ENCODE measurements at regions not wholly inside any gene's neighbourhood (a gene's known extent, or its start where the extent isn't known, plus 50 kb on each side); places are given as distances from the start of the nearest gene placed in this dataset.

- Mint-ChIP-seq H3K9me3 (ENCODE audit: low read depth) (peaks cover 7% of the 10 kb centered on the region), H3K36me3 (ENCODE audit: low read depth) (no peaks in the 10 kb centered on the region), H3K27ac (ENCODE audit: unreplicated experiment) (no peak overlapping the region), H3K4me3 (ENCODE audit: unreplicated experiment) (no peak overlapping the region), H3K27me3 (ENCODE audit: low read depth) (peaks cover 9% of the 10 kb centered on the region), H3K4me1 (ENCODE audit: low read depth) (no peaks in the 10 kb centered on the region)
- DNase-seq (ENCODE audit: low spot score) = no peak
- TF ChIP-seq, protein P1, sequence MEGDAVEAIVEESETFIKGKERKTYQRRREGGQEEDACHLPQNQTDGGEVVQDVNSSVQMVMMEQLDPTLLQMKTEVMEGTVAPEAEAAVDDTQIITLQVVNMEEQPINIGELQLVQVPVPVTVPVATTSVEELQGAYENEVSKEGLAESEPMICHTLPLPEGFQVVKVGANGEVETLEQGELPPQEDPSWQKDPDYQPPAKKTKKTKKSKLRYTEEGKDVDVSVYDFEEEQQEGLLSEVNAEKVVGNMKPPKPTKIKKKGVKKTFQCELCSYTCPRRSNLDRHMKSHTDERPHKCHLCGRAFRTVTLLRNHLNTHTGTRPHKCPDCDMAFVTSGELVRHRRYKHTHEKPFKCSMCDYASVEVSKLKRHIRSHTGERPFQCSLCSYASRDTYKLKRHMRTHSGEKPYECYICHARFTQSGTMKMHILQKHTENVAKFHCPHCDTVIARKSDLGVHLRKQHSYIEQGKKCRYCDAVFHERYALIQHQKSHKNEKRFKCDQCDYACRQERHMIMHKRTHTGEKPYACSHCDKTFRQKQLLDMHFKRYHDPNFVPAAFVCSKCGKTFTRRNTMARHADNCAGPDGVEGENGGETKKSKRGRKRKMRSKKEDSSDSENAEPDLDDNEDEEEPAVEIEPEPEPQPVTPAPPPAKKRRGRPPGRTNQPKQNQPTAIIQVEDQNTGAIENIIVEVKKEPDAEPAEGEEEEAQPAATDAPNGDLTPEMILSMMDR (IDR thresholded peaks at IDR 0.05) = no peak
These were observed 608.2 kb upstream of the NETO1 start for GRCh38 chr18:73476031-73476430.

DNA sequence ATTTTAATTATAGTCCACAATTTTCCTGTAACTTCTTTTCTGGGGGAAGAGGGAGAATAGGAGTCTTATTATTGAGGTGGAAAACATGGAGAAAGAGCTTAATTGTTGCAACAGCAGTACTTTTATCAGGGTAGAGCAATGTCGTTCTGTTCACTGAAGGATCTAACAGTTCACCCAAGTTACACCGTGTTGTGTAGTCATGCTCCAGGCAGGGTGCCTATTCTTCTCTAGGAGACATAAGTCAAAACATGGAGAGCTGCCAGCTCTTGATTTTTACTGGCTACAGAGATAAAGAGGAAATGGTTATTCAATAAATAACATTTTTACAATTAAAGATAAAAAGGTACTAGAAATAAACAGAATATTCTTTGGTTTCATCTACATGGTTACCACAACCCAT is 594.3 kb upstream of the NETO1 start:
- no peaks in the 10 kb centered on the region for H3K36me3 Mint-ChIP-seq (ENCODE audit: low read depth)
- no peak overlapping the region for H3K27ac Mint-ChIP-seq (ENCODE audit: unreplicated experiment)
- peaks cover 3% of the 10 kb centered on the region for H3K9me3 Mint-ChIP-seq (ENCODE audit: low read depth)
- no peak overlapping the region for H3K4me3 Mint-ChIP-seq (ENCODE audit: unreplicated experiment)
- no peaks in the 10 kb centered on the region for H3K4me1 Mint-ChIP-seq (ENCODE audit: low read depth)
- TF ChIP-seq, protein P1 (IDR thresholded peaks at IDR 0.05) = no peak
- H3K27me3 Mint-ChIP-seq (ENCODE audit: low read depth) = no peaks in the 10 kb centered on the region
- no peak for DNase-seq (ENCODE audit: low spot score)

- no peak for DNase-seq (ENCODE audit: low spot score)
- Mint-ChIP-seq H3K4me1 (ENCODE audit: low read depth) (no peaks in the 10 kb centered on the region), H3K27me3 (ENCODE audit: low read depth) (no peaks in the 10 kb centered on the region), H3K27ac (ENCODE audit: unreplicated experiment) (no peak overlapping the region), H3K36me3 (ENCODE audit: low read depth) (no peaks in the 10 kb centered on the region), H3K9me3 (ENCODE audit: low read depth) (peaks cover 3% of the 10 kb centered on the region), H3K4me3 (ENCODE audit: unreplicated experiment) (no peak overlapping the region)
- TF ChIP-seq, protein P1 (IDR thresholded peaks at IDR 0.05) = no peak
These were observed 593.9 kb upstream of the NETO1 start for GRCh38 chr18:73461780-73462059.

- no peaks in the 10 kb centered on the region for H3K36me3 Mint-ChIP-seq (ENCODE audit: low read depth)
- peaks cover 3% of the 10 kb centered on the region for H3K9me3 Mint-ChIP-seq (ENCODE audit: low read depth)
- no peak overlapping the region for H3K4me3 Mint-ChIP-seq (ENCODE audit: unreplicated experiment)
These were observed 593.4 kb upstream of the NETO1 start for GRCh38 chr18:73461038-73461779.

DNA sequence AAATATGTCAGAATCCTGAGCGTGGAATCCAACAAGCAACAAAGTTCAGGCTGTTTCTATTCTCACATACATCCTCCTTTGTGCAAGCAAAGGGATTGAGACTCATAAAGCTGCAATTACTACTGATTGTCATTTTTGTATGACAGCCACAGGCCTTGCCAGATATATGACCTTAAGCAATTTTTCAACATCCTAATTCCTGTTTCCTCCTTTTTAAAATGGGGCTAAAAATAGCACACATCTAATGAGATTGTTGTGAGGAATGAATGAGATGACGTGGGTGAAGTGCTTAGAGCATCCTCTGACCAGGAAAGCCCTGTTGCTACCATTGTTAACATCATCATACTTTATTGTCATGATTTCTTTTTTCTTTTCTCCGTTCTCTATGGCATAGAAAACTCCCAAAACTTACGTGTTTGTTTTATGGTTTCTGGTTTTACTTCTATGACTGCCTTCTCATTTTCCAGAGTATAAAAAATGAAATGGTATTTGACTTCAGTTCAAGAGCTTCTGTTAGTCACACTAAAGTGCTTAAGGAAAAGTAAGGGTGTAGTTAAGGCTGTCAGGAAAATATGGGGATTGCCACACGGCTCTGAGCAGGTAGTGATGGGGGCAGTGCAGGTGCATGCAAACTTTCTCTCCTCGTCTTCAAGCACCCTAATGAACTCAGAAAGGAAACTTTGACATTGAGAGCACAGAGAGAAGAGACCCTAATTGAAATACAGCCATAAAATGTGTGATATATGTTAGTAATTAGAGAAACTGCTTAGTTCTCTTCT is 590.6 kb upstream of the NETO1 start:
- H3K27ac Mint-ChIP-seq (ENCODE audit: unreplicated experiment) = no peak overlapping the region
- no peaks in the 10 kb centered on the region for H3K36me3 Mint-ChIP-seq (ENCODE audit: low read depth)
- no peak for DNase-seq (ENCODE audit: low spot score)
- H3K4me1 Mint-ChIP-seq (ENCODE audit: low read depth) = no peaks in the 10 kb centered on the region
- H3K9me3 Mint-ChIP-seq (ENCODE audit: low read depth) = no peaks in the 10 kb centered on the region
- no peaks in the 10 kb centered on the region for H3K27me3 Mint-ChIP-seq (ENCODE audit: low read depth)
- TF ChIP-seq, protein P1 (IDR thresholded peaks at IDR 0.05) = no peak
- no peak overlapping the region for H3K4me3 Mint-ChIP-seq (ENCODE audit: unreplicated experiment)

More at GRCh38 chr18:73461038-73461779, 593.4 kb upstream of the NETO1 start:
- H3K27me3 Mint-ChIP-seq (ENCODE audit: low read depth) = no peaks in the 10 kb centered on the region
- no peaks in the 10 kb centered on the region for H3K4me1 Mint-ChIP-seq (ENCODE audit: low read depth)
- H3K27ac Mint-ChIP-seq (ENCODE audit: unreplicated experiment) = no peak overlapping the region
- DNase-seq (ENCODE audit: low spot score) = no peak
- TF ChIP-seq, protein P1 (IDR thresholded peaks at IDR 0.05) = no peak
